Keratinocyte (primary cell): ENCODE measurements at regions not wholly inside any gene's neighbourhood (a gene's known extent, or its start where the extent isn't known, plus 50 kb on each side); places are given as distances from the start of the nearest gene placed in this dataset.

ENCODE experiments used
- DNase-seq: peaks from one replicate; pipeline ENCODE4 v3.0.0-alpha.2; 2011; ENCODE audit warnings: low read depth, missing footprints, low spot score
- FAIRE-seq: peaks from 2 replicates; lab custom pipeline; 2011; peaks lifted over from hg19 to GRCh38; lab: Jason Lieb, UNC
- H2AFZ ChIP-seq: 2 replicates; pipeline ENCODE4 v1.6.0; 2012; ENCODE audit warnings: low read length, control low read depth, inconsistent platforms; ENCODE audit not compliant: control insufficient read depth
- H3K27ac ChIP-seq: 2 replicates; pipeline ENCODE4 v1.5.1; 2011; ENCODE audit warnings: low read length; ENCODE audit not compliant: control insufficient read depth, insufficient read depth
- H3K27me3 ChIP-seq: 3 replicates; pipeline ENCODE4 v1.6.0; 2011; ENCODE audit warnings: low read length; ENCODE audit not compliant: control insufficient read depth, insufficient read depth; ENCODE audit errors: extremely low read depth
- H3K36me3 ChIP-seq, 2 experiments: 2 replicates in 1 of 2; 3 replicates in 1 of 2; pipeline ENCODE4 v1.5.1; 2011; ENCODE audit warnings: low read length in 2 of 2, mild to moderate bottlenecking in 1 of 2; ENCODE audit not compliant: control insufficient read depth in 2 of 2, insufficient read depth in 2 of 2; ENCODE audit errors: extremely low read depth in 1 of 2
- H3K4me1 ChIP-seq: 3 replicates; pipeline ENCODE4 v1.5.1; 2011; ENCODE audit warnings: low read length; ENCODE audit not compliant: control insufficient read depth, insufficient read depth; ENCODE audit errors: extremely low read depth
- H3K4me2 ChIP-seq: 3 replicates; pipeline ENCODE4 v1.6.0; 2011; ENCODE audit warnings: low read depth, low read length; ENCODE audit not compliant: control insufficient read depth, insufficient read depth; ENCODE audit errors: extremely low read depth
- H3K4me3 ChIP-seq, 3 experiments: fragments of 200-600 bp in 1 of 3; sonication (generic) in 1 of 3; 2 replicates in 2 of 3; 3 replicates in 1 of 3; pipeline ENCODE4 v1.5.1; 2011 to 2016; ENCODE audit warnings: low read length in 3 of 3, mild to moderate bottlenecking in 3 of 3, control low read depth in 2 of 3, inconsistent platforms in 1 of 3, low read depth in 1 of 3, mixed read lengths in 1 of 3, mixed run types in 1 of 3, moderate library complexity in 1 of 3; ENCODE audit not compliant: control insufficient read depth in 2 of 3, insufficient read depth in 2 of 3; ENCODE audit errors: extremely low read depth in 1 of 3
- H3K79me2 ChIP-seq: 2 replicates; pipeline ENCODE4 v1.6.0; 2012; ENCODE audit warnings: low read length; ENCODE audit not compliant: control insufficient read depth, insufficient read depth
- H3K9ac ChIP-seq: 3 replicates; pipeline ENCODE4 v1.6.0; 2011; ENCODE audit warnings: low read length; ENCODE audit not compliant: control insufficient read depth, insufficient read depth; ENCODE audit errors: extremely low read depth
- H3K9me1 ChIP-seq: 3 replicates; pipeline ENCODE4 v1.6.0; 2011; ENCODE audit warnings: low read length; ENCODE audit not compliant: control insufficient read depth, insufficient read depth; ENCODE audit errors: extremely low read depth
- H3K9me3 ChIP-seq: 2 replicates; pipeline ENCODE4 v1.5.1; 2012; ENCODE audit warnings: low read depth, low read length; ENCODE audit not compliant: control insufficient read depth
- H4K20me1 ChIP-seq: 3 replicates; pipeline ENCODE4 v1.6.0; 2011; ENCODE audit warnings: low read length; ENCODE audit not compliant: control insufficient read depth, insufficient read depth; ENCODE audit errors: extremely low read depth
- EZH2 ChIP-seq: IDR thresholded peaks from one replicate; pipeline ENCODE4 v1.6.1; 2012; ENCODE audit warnings: inconsistent platforms, mild to moderate bottlenecking, low read length, moderate library complexity
- dilution Hi-C: fragments of 300-500 bp; cut with MboI; formaldehyde crosslinking; loops from one replicate; pipeline ENCODE4 v1.7.0; 2020; ENCODE audit warnings: low sequenced_read_pairs; ENCODE audit not compliant: extremely low pct_ligation_motif_present
- TF ChIP-seq, protein P1 (sequence below), 3 experiments: IDR thresholded peaks in 1 of 3; conservative IDR thresholded peaks in 1 of 3; optimal IDR thresholded peaks in 1 of 3; 2 replicates in 2 of 3; 3 replicates in 1 of 3; pipeline versions ENCODE3 to v1.5.1; 2011; ENCODE audit warnings: low read length in 3 of 3, mild to moderate bottlenecking in 3 of 3, moderate library complexity in 2 of 3, control low read depth in 1 of 3, inconsistent platforms in 1 of 3; ENCODE audit not compliant: insufficient read depth in 2 of 3; ENCODE audit errors: extremely low read depth in 1 of 3

DNA sequence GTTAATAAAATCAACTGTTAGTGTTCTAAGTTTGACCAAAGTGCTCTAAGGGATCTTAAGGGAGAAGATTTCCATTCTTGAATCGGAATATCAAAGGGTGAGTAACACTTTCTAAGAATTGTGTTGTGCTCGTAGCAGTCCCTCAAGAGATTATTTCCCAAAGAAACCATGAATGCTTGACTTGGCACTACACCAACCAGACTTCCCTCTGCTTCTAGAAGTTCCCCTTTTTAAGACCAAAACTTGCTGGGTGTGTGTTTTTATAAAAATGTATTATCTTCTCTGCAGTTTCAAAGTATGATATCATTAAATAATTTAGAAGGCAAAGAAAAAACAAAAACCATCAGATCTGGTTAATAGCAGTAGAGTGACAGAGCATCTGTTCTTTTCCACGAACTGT, 522.0 kb upstream of the FAM98A start:
- Histone ChIP-seq H3K9me1 (no peaks in the 10 kb centered on the region), H3K9ac (no peak overlapping the region), H2AFZ (no peak overlapping the region), H3K4me2 (no peak overlapping the region), H3K4me3 (no peak overlapping the region), H3K27ac (no peak overlapping the region), H3K4me1 (no peaks in the 10 kb centered on the region), H3K27me3 (no peaks in the 10 kb centered on the region), H3K36me3 (no peaks in the 10 kb centered on the region), H3K9me3 (no peaks in the 10 kb centered on the region), H3K79me2 (no peaks in the 10 kb centered on the region), H4K20me1 (no peaks in the 10 kb centered on the region)
- dilution Hi-C loops: no loop called here
- TF ChIP-seq, protein P1, sequence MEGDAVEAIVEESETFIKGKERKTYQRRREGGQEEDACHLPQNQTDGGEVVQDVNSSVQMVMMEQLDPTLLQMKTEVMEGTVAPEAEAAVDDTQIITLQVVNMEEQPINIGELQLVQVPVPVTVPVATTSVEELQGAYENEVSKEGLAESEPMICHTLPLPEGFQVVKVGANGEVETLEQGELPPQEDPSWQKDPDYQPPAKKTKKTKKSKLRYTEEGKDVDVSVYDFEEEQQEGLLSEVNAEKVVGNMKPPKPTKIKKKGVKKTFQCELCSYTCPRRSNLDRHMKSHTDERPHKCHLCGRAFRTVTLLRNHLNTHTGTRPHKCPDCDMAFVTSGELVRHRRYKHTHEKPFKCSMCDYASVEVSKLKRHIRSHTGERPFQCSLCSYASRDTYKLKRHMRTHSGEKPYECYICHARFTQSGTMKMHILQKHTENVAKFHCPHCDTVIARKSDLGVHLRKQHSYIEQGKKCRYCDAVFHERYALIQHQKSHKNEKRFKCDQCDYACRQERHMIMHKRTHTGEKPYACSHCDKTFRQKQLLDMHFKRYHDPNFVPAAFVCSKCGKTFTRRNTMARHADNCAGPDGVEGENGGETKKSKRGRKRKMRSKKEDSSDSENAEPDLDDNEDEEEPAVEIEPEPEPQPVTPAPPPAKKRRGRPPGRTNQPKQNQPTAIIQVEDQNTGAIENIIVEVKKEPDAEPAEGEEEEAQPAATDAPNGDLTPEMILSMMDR (optimal IDR thresholded peaks at IDR 0.05 in 1 of 3, IDR thresholded peaks at IDR 0.05 in 1 of 3, conservative IDR thresholded peaks at IDR 0.05 in 1 of 3; ENCODE audit: extremely low read depth in 1 of 3, insufficient read depth in 2 of 3, low read length in 3 of 3): no peak
- TF ChIP-seq EZH2: no peak
- FAIRE-seq (no peak), DNase-seq (no peak)

DNA sequence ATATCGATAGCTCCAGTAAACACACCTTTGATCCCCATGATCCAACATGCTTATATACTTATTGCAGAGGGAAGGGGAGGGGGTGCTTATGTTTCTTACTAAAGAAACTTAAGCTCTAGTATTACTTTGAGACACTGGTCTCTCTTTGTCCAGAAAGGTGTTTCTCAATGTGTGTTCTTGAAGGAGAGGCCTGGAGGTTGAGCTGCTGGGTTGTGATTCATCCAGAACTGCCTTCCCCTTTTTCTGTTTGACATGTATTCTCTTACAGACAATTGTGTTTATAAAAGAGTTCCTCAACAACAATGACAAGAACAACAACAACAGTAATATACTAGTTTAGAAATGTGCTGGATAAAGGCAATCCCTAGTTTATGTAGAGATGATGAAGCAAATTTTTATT, 516.0 kb upstream of the FAM98A start:
- DNase-seq: no peak
- no peak overlapping the region for H3K9ac ChIP-seq
- H3K27me3 ChIP-seq: no peaks in the 10 kb centered on the region
- no peak overlapping the region for H3K4me3 ChIP-seq
- H2AFZ ChIP-seq: no peak overlapping the region
- H3K9me1 ChIP-seq: no peaks in the 10 kb centered on the region
- no peaks in the 10 kb centered on the region for H3K4me1 ChIP-seq
- no peaks in the 10 kb centered on the region for H3K36me3 ChIP-seq
- TF ChIP-seq EZH2: no peak
- TF ChIP-seq, protein P1 (optimal IDR thresholded peaks at IDR 0.05 in 1 of 3, IDR thresholded peaks at IDR 0.05 in 1 of 3, conservative IDR thresholded peaks at IDR 0.05 in 1 of 3; ENCODE audit: extremely low read depth in 1 of 3, insufficient read depth in 2 of 3, low read length in 3 of 3): no peak
- dilution Hi-C loops: no loop called here
- no peak for FAIRE-seq
- H3K27ac ChIP-seq: no peak overlapping the region
- no peak overlapping the region for H3K4me2 ChIP-seq
- H3K79me2 ChIP-seq: no peaks in the 10 kb centered on the region
- H4K20me1 ChIP-seq: no peaks in the 10 kb centered on the region
- no peaks in the 10 kb centered on the region for H3K9me3 ChIP-seq
